Progenitor cell of endocrine pancreas (in vitro differentiated cells): ENCODE measurements at regions not wholly inside any gene's neighbourhood (a gene's known extent, or its start where the extent isn't known, plus 50 kb on each side); places are given as distances from the start of the nearest gene placed in this dataset.

Source experiments
- DNase-seq: peaks from one replicate; pipeline ENCODE4 v3.0.0; 2021; ENCODE audit warnings: low spot score; ENCODE audit not compliant: unreplicated experiment
- H3K27ac Mint-ChIP-seq: 2 replicates; pipeline ENCODE4 v1.8.0; 2021; ENCODE audit warnings: mild to moderate bottlenecking, moderate library complexity, mixed read lengths
- H3K27me3 Mint-ChIP-seq: 2 replicates; pipeline ENCODE4 v1.8.0; 2021; ENCODE audit warnings: mixed read lengths
- H3K36me3 Mint-ChIP-seq: 2 replicates; pipeline ENCODE4 v1.8.0; 2022; ENCODE audit warnings: mixed read lengths; ENCODE audit not compliant: insufficient read depth
- H3K4me1 Mint-ChIP-seq: 2 replicates; pipeline ENCODE4 v1.8.0; 2021; ENCODE audit warnings: low read depth, mixed read lengths
- H3K4me3 Mint-ChIP-seq: 2 replicates; pipeline ENCODE4 v1.8.0; 2021; ENCODE audit warnings: low read depth, mild to moderate bottlenecking, moderate library complexity, mixed read lengths
- H3K9me3 Mint-ChIP-seq: 2 replicates; pipeline ENCODE4 v1.8.0; 2021; ENCODE audit warnings: low read depth, mixed read lengths
- CTCF ChIP-seq: fragments of 200-600 bp; sonication (generic); IDR thresholded peaks from one replicate; pipeline ENCODE4 v1.5.0; 2021; ENCODE audit warnings: antibody characterized with exemption, mild to moderate bottlenecking; ENCODE audit not compliant: unreplicated experiment

DNA sequence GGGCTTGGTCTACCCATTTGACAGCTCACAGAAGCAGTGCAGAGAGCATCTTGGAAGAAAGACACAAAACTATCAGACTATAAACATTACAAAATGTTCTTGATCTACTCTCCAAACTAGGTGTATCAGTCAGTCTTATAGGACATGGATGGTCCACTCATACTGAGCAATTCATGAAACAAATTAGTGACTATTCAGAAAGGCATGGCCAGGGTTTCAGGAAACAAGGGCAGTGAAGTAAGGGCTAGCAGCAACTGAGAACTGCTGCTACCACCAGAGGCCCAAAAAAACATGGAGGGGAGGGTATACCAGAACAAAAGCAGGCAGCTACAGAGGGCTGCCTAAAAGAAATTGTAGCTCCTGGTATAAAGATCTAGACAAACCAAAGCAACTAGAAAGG lies 287.0 kb downstream of the PIK3R1 start:
- no peak overlapping the region for H3K4me3 Mint-ChIP-seq
- peaks cover 3% of the 10 kb centered on the region for H3K36me3 Mint-ChIP-seq
- no peak for DNase-seq
- no peak overlapping the region for H3K27ac Mint-ChIP-seq
- H3K9me3 Mint-ChIP-seq: peaks cover 14% of the 10 kb centered on the region
- H3K4me1 Mint-ChIP-seq: peaks cover 2% of the 10 kb centered on the region
- H3K27me3 Mint-ChIP-seq: no peaks in the 10 kb centered on the region
- TF ChIP-seq CTCF: no peak

- DNase-seq: no peak
- Mint-ChIP-seq H3K36me3 (peaks cover 1% of the 10 kb centered on the region), H3K4me1 (peaks cover 2% of the 10 kb centered on the region), H3K27me3 (no peaks in the 10 kb centered on the region), H3K27ac (no peak overlapping the region), H3K4me3 (no peak overlapping the region), H3K9me3 (peaks cover 4% of the 10 kb centered on the region)
- no peak for TF ChIP-seq CTCF
These were observed 288.8 kb downstream of the PIK3R1 start for GRCh38 chr5:68504306-68504705.

- H3K4me1 Mint-ChIP-seq: peaks cover 2% of the 10 kb centered on the region
- H3K4me3 Mint-ChIP-seq: no peak overlapping the region
- H3K36me3 Mint-ChIP-seq: no peaks in the 10 kb centered on the region
- H3K27me3 Mint-ChIP-seq: no peaks in the 10 kb centered on the region
- no peak for DNase-seq
- peaks cover under 1% of the 10 kb centered on the region for H3K9me3 Mint-ChIP-seq
- TF ChIP-seq CTCF: no peak
- H3K27ac Mint-ChIP-seq: no peak overlapping the region
These were observed 290.6 kb downstream of the PIK3R1 start for GRCh38 chr5:68505917-68506860.

- H3K27ac Mint-ChIP-seq: no peak overlapping the region
- no peak overlapping the region for H3K4me3 Mint-ChIP-seq
These were observed 300.0 kb downstream of the PIK3R1 start for GRCh38 chr5:68515514-68515913.

GRCh38 chr5:68518286-68518685 lies 302.7 kb downstream of the PIK3R1 start:
- no peaks in the 10 kb centered on the region for H3K4me1 Mint-ChIP-seq
- no peaks in the 10 kb centered on the region for H3K36me3 Mint-ChIP-seq
- no peak overlapping the region for H3K27ac Mint-ChIP-seq
- no peak for DNase-seq
- H3K4me3 Mint-ChIP-seq: no peak overlapping the region
- no peak for TF ChIP-seq CTCF
- H3K9me3 Mint-ChIP-seq: no peaks in the 10 kb centered on the region
- no peaks in the 10 kb centered on the region for H3K27me3 Mint-ChIP-seq

More at GRCh38 chr5:68515514-68515913, 300.0 kb downstream of the PIK3R1 start:
- no peak for TF ChIP-seq CTCF
- peaks cover 4% of the 10 kb centered on the region for H3K9me3 Mint-ChIP-seq
- H3K36me3 Mint-ChIP-seq: no peaks in the 10 kb centered on the region
- no peaks in the 10 kb centered on the region for H3K4me1 Mint-ChIP-seq
- no peak for DNase-seq
- H3K27me3 Mint-ChIP-seq: no peaks in the 10 kb centered on the region
